Peyer's patch (tissue), 4 donors: ENCODE measurements at regions not wholly inside any gene's neighbourhood (a gene's known extent, or its start where the extent isn't known, plus 50 kb on each side); places are given as distances from the start of the nearest gene placed in this dataset.
"Not testable (repeated sequence)": the region's sequence is repeated elsewhere in the genome, so short reads cannot be mapped to it uniquely, and the experiment has no call there.

Experiments used
- DNase-seq, 3 donors: peaks; one replicate each; pipeline ENCODE4 v3.0.0-alpha.2; 2017 to 2019
- H3K27ac ChIP-seq, 4 donors: fragments of 200-600 bp; sonication (generic); one replicate each; pipeline ENCODE4 v1.5.1; 2016 to 2019
- H3K27me3 ChIP-seq, 2 donors: fragments of 200-600 bp; sonication (generic); one replicate each; pipeline ENCODE4 v1.5.1; 2019
- H3K36me3 ChIP-seq, 3 donors: fragments of 200-600 bp; sonication (generic); one replicate each; pipeline ENCODE4 v1.5.1; 2016 to 2019
- H3K4me1 ChIP-seq, 4 donors: fragments of 200-600 bp; sonication (generic); one replicate each; pipeline ENCODE4 v1.5.1; 2016 to 2019
- H3K4me3 ChIP-seq, 4 donors: fragments of 200-600 bp; sonication (generic); 1 replicate in 3 of 4; 2 replicates in 1 of 4; pipeline ENCODE4 v1.5.1; 2016 to 2019; ENCODE audit warnings: mild to moderate bottlenecking in 1 of 4
- H3K9me3 ChIP-seq, 4 donors: fragments of 200-600 bp; sonication (generic); one replicate each; pipeline ENCODE4 v1.5.1; 2016 to 2019; ENCODE audit warnings: mild to moderate bottlenecking in 1 of 4
- POLR2A ChIP-seq, 2 donors: fragments of 450-650 bp; IDR thresholded peaks; one replicate each; pipeline ENCODE4 v1.5.1; 2017; ENCODE audit warnings: antibody characterized with exemption in 2 of 2, mild to moderate bottlenecking in 2 of 2, moderate library complexity in 2 of 2
- TF ChIP-seq, protein P1 (sequence below), 6 experiments: fragments of 450-650 bp in 4 of 6; fragments of 200-600 bp in 2 of 6; sonication (generic) in 1 of 6; IDR thresholded peaks; one replicate each; pipeline ENCODE4 v1.5.1; 2017 to 2019; ENCODE audit warnings: antibody characterized with exemption in 6 of 6, mild to moderate bottlenecking in 3 of 6, moderate library complexity in 1 of 6

DNA sequence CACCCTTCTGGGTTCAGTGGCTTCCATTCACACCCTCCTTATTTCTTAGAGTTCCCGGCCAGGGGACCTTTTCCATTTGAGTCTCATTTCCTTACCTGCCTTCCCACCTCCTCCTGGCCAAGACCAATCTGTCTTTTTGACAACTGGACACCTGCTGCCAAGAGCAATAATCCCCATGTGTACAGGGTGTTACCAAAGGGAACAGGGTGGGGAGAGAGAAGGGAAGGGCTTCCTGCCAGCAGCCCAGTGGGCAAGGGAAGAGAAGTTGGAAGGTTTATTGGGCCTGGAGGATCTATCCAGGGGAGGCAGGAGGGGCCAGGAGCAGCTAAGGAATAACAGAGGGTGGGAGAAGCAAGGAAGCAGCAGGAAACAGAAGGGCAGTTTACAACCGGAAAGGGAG, 346.2 kb downstream of the C12orf75 start:
- Histone ChIP-seq H3K4me1 (no peaks in the 10 kb centered on the region), H3K9me3 (no peaks in the 10 kb centered on the region), H3K27me3 (no peaks in the 10 kb centered on the region), H3K4me3 (no peak overlapping the region), H3K36me3 (no peaks in the 10 kb centered on the region), H3K27ac (no peak overlapping the region)
- TF ChIP-seq, protein P1, sequence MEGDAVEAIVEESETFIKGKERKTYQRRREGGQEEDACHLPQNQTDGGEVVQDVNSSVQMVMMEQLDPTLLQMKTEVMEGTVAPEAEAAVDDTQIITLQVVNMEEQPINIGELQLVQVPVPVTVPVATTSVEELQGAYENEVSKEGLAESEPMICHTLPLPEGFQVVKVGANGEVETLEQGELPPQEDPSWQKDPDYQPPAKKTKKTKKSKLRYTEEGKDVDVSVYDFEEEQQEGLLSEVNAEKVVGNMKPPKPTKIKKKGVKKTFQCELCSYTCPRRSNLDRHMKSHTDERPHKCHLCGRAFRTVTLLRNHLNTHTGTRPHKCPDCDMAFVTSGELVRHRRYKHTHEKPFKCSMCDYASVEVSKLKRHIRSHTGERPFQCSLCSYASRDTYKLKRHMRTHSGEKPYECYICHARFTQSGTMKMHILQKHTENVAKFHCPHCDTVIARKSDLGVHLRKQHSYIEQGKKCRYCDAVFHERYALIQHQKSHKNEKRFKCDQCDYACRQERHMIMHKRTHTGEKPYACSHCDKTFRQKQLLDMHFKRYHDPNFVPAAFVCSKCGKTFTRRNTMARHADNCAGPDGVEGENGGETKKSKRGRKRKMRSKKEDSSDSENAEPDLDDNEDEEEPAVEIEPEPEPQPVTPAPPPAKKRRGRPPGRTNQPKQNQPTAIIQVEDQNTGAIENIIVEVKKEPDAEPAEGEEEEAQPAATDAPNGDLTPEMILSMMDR (IDR thresholded peaks at IDR 0.05) = no peak
- no peak for TF ChIP-seq POLR2A (IDR thresholded peaks at IDR 0.05)
- peak in 1 of 3 donors; percentile 51 for DNase-seq

DNA sequence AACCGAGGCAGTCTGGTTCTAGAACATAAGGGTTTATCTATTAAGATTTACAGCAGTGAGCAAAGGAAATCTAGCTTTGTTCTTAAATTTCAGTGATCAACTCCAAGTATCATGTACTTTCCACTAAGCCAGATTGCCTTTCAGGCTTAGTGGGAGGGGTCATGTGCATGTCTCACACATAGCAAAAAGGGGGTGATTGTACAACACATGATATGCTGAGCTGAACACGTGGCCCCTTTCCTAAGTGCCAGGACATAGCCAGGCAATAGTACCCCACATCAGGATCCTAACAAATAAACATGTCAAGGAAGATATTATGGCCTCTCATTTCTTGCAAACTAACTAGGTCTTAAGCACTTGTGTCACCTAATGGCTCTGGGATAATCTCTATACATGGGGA, 347.2 kb downstream of the C12orf75 start:
- no peaks in the 10 kb centered on the region for H3K4me1 ChIP-seq
- TF ChIP-seq, protein P1 (IDR thresholded peaks at IDR 0.05) = no peak
- TF ChIP-seq POLR2A (IDR thresholded peaks at IDR 0.05) = no peak
- H3K27ac ChIP-seq = no peak overlapping the region
- no peaks in the 10 kb centered on the region for H3K36me3 ChIP-seq
- H3K4me3 ChIP-seq = no peak overlapping the region
- DNase-seq = no peak
- H3K9me3 ChIP-seq = no peaks in the 10 kb centered on the region
- H3K27me3 ChIP-seq = no peaks in the 10 kb centered on the region

DNA sequence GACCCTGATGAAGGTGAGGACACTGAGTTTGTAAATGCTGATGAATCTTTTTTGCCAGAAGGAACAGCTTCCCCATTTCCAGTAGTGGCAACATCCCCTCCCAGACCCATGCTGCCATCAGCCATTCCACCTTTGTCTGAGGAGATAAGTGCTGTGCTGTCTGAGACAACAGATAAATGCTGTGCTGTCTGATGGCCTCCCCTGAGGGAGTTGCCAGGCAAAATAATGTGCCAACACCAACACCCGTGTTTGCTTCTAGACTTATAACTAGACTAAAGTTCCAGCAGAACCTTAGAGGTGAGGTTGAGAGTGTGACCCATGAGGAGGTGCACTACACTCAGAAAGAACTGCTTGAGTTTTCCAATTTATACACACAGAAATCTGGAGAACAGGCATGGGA, 349.5 kb downstream of the C12orf75 start:
- H3K4me3 ChIP-seq = no peak overlapping the region
- no peaks in the 10 kb centered on the region for H3K36me3 ChIP-seq
- H3K9me3 ChIP-seq = no peaks in the 10 kb centered on the region
- no peak overlapping the region for H3K27ac ChIP-seq
- no peaks in the 10 kb centered on the region for H3K27me3 ChIP-seq
- no peaks in the 10 kb centered on the region for H3K4me1 ChIP-seq
- no peak for DNase-seq
- no peak for TF ChIP-seq POLR2A (IDR thresholded peaks at IDR 0.05)
- TF ChIP-seq, protein P1 (IDR thresholded peaks at IDR 0.05) = no peak

DNA sequence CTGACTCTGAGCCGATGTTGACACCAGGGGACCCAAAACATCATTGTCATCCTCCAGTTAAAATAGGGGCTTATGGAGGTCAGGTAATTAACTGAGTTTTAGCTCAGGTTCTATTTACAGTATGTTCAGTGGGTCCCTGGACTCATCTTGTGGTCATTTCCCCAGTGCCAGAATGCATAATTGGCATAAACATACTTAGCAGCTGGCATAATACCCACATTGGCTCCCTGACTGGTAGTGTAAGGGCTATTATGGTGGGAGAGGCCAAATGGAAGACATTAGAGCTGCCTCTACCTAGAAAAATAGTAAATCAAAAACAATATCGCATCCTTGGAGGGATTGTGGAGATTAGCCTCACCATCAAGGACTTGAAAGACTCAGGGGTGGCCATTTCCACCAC, 350.9 kb downstream of the C12orf75 start:
- DNase-seq = no peak
- Histone ChIP-seq H3K4me3 (no peak overlapping the region), H3K4me1 (no peaks in the 10 kb centered on the region), H3K9me3 (no peaks in the 10 kb centered on the region), H3K27me3 (no peaks in the 10 kb centered on the region), H3K36me3 (no peaks in the 10 kb centered on the region), H3K27ac (no peak overlapping the region)
- TF ChIP-seq, protein P1 (IDR thresholded peaks at IDR 0.05) = no peak
- no peak for TF ChIP-seq POLR2A (IDR thresholded peaks at IDR 0.05)

DNA sequence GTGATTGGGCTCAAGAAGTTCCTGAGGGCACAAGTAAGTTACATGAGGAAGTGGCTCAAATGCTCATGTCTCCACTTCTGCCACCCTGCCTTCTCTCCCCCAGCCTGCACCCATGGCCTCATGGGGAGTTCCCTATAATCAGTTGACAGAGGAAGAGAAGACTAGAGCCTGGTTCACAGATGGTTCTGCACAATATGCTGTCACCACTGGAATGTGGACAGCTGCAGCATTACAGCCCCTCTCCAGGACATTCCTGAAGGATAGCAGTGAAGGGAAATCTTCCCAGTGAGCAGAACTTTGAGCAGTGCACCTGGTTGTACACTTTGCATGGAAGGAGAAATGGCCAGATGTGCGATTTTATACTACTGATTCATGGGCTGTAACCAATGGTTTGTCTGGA, 352.3 kb downstream of the C12orf75 start:
- not testable (repeated sequence) for H3K36me3 ChIP-seq, H3K27ac ChIP-seq, H3K9me3 ChIP-seq, H3K27me3 ChIP-seq, DNase-seq, H3K4me3 ChIP-seq, H3K4me1 ChIP-seq

DNA sequence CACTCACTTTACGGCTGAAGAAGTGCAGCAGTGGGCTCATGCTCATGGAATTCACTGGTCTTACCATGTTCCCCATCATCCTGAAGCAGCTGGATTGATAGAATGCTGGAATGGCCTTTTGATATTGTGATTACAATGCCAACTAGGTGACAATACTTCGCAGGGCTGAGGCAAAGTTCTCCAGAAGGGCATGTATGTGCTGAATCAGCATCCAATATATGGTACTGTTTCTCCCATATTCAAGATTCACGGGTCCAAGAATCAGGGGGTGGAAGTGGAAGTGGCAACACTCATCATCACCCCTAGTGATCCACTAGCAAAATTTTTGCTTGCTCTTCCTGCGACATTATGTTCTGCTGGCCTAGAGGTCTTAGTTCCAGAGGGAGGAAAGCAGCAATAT, 353.3 kb downstream of the C12orf75 start:
- H3K36me3 ChIP-seq = not testable (repeated sequence)

DNA sequence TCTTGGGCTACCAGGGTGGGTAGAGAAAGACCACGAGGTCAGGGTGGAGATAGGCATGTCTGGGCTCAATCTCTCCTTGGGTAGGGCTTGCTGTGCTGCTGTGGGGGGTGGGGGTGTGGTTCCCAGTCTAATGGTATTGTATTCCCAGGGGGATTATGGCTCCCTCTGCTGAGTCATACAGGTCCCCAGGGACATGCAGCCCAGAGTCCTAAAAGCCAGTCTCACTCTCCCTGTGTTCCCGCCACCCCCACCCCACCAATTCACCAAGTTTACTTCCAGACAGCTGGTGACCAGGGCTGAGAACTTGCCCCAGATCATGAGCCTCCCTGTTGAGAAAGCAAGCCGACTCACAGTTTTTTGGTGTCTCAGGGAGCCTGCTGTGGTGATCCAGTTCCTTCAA, 367.6 kb downstream of the C12orf75 start:
- H3K36me3 ChIP-seq = no peaks in the 10 kb centered on the region
- H3K9me3 ChIP-seq = no peaks in the 10 kb centered on the region
- no peak overlapping the region for H3K27ac ChIP-seq
- no peak overlapping the region for H3K4me3 ChIP-seq
- DNase-seq = no peak
- TF ChIP-seq, protein P1 (IDR thresholded peaks at IDR 0.05) = no peak
- TF ChIP-seq POLR2A (IDR thresholded peaks at IDR 0.05) = no peak
- H3K4me1 ChIP-seq = no peaks in the 10 kb centered on the region
- no peaks in the 10 kb centered on the region for H3K27me3 ChIP-seq

More for the DNA sequence above, 353.3 kb downstream of the C12orf75 start:
- H3K4me1 ChIP-seq, H3K9me3 ChIP-seq, DNase-seq, H3K27ac ChIP-seq, H3K4me3 ChIP-seq, H3K27me3 ChIP-seq: not testable (repeated sequence)
